Liver (tissue), 8 donors: ENCODE measurements at regions not wholly inside any gene's neighbourhood (a gene's known extent, or its start where the extent isn't known, plus 50 kb on each side); places are given as distances from the start of the nearest gene placed in this dataset.

ENCODE experiments used
- DNase-seq: peaks from one replicate; pipeline ENCODE4 v3.0.0-alpha.2; 2017; ENCODE audit warnings: low spot score
- H3K27ac ChIP-seq, 2 donors: one replicate each; pipeline ENCODE4 v1.7.0; 2013; ENCODE audit warnings: inconsistent platforms in 2 of 2, low read length in 2 of 2, control low read depth in 1 of 2, low read depth in 1 of 2, mild to moderate bottlenecking in 1 of 2
- H3K27me3 ChIP-seq, 4 donors: one replicate each; pipeline versions ENCODE4 v1.6.1 to v1.7.0; 2013; ENCODE audit warnings: low read length in 3 of 4, inconsistent platforms in 1 of 4, mild to moderate bottlenecking in 1 of 4, moderate library complexity in 1 of 4; ENCODE audit not compliant: control insufficient read depth in 4 of 4, insufficient read depth in 4 of 4
- H3K36me3 ChIP-seq, 4 donors: one replicate each; pipeline versions ENCODE4 v1.6.1 to v1.7.0; 2013; ENCODE audit warnings: low read length in 3 of 4, mild to moderate bottlenecking in 3 of 4, low read depth in 1 of 4, moderate library complexity in 1 of 4; ENCODE audit not compliant: control insufficient read depth in 4 of 4, insufficient read depth in 3 of 4
- H3K4me1 ChIP-seq, 4 donors: one replicate each; pipeline versions ENCODE4 v1.6.1 to v1.7.0; 2013; ENCODE audit warnings: low read length in 3 of 4, mild to moderate bottlenecking in 3 of 4, moderate library complexity in 1 of 4; ENCODE audit not compliant: control insufficient read depth in 4 of 4, insufficient read depth in 4 of 4
- H3K4me3 ChIP-seq, 3 donors: one replicate each; pipeline versions ENCODE4 v1.6.1 to v1.7.0; 2013; ENCODE audit warnings: low read length in 3 of 3, control low read depth in 1 of 3, low read depth in 1 of 3, mild to moderate bottlenecking in 1 of 3
- H3K9ac ChIP-seq, 2 donors: one replicate each; pipeline ENCODE4 v1.7.0; 2013; ENCODE audit warnings: low read length in 2 of 2, mild to moderate bottlenecking in 2 of 2, moderate library complexity in 2 of 2, control low read depth in 1 of 2, low read depth in 1 of 2
- H3K9me3 ChIP-seq, 4 donors: one replicate each; pipeline versions ENCODE4 v1.6.1 to v1.7.0; 2013; ENCODE audit warnings: low read length in 3 of 4; ENCODE audit not compliant: control insufficient read depth in 4 of 4
- EGR1 ChIP-seq, 2 donors: IDR thresholded peaks; 2 replicates each; pipeline ENCODE4 v1.6.1; 2016 to 2018; ENCODE audit warnings: antibody characterized with exemption in 2 of 2, low read depth in 2 of 2
- FOXA1 ChIP-seq: IDR thresholded peaks from 2 replicates; pipeline ENCODE4 v1.6.1; 2016; ENCODE audit warnings: antibody characterized with exemption
- GABPA ChIP-seq, 2 donors: IDR thresholded peaks in 1 of 2; conservative IDR thresholded peaks in 1 of 2; 2 replicates each; pipeline ENCODE4 v1.6.1; 2016; ENCODE audit warnings: antibody characterized with exemption in 2 of 2, mild to moderate bottlenecking in 1 of 2, moderate library complexity in 1 of 2
- HNF4A ChIP-seq, 2 donors: conservative IDR thresholded peaks; 2 replicates each; pipeline ENCODE4 v1.6.1; 2016; ENCODE audit warnings: antibody characterized with exemption in 2 of 2, mild to moderate bottlenecking in 2 of 2
- HNF4G ChIP-seq: IDR thresholded peaks from 2 replicates; pipeline ENCODE4 v1.6.1; 2016; ENCODE audit warnings: antibody characterized with exemption
- JUND ChIP-seq, 2 donors: IDR thresholded peaks; 2 replicates each; pipeline ENCODE4 v1.6.1; 2016; ENCODE audit warnings: antibody characterized with exemption in 2 of 2
- NR2F2 ChIP-seq: IDR thresholded peaks from 2 replicates; pipeline ENCODE4 v1.6.1; 2016; ENCODE audit warnings: antibody characterized with exemption
- RAD21 ChIP-seq, 2 donors: IDR thresholded peaks; 2 replicates each; pipeline ENCODE4 v1.6.1; 2016; ENCODE audit warnings: antibody characterized with exemption in 2 of 2, mild to moderate bottlenecking in 2 of 2
- RXRA ChIP-seq, 2 donors: IDR thresholded peaks; 2 replicates each; pipeline ENCODE4 v1.6.1; 2017 to 2018; ENCODE audit warnings: antibody characterized with exemption in 2 of 2, mild to moderate bottlenecking in 1 of 2
- SP1 ChIP-seq: IDR thresholded peaks from 2 replicates; pipeline ENCODE4 v1.6.1; 2018; ENCODE audit warnings: antibody characterized with exemption, mild to moderate bottlenecking
- TAF1 ChIP-seq: conservative IDR thresholded peaks from 2 replicates; pipeline ENCODE4 v1.6.1; 2016; ENCODE audit warnings: antibody characterized with exemption, mild to moderate bottlenecking
- YY1 ChIP-seq: IDR thresholded peaks from 2 replicates; pipeline ENCODE4 v1.6.1; 2016; ENCODE audit warnings: antibody characterized with exemption, mild to moderate bottlenecking
- WGBS: extraction: QIAGEN DNeasy Blood & Tissue Kit; methylation state at CpG from one replicate; pipeline ENCODE4 v1.1.7; 2013; 5-methylcytosine and 5-hydroxymethylcytosine counted together
- TF ChIP-seq, protein P1 (sequence below): IDR thresholded peaks from 2 replicates; pipeline ENCODE4 v1.6.1; 2016; ENCODE audit warnings: antibody characterized with exemption
- TF ChIP-seq, protein P2 (sequence below): fragments of 150-350 bp; IDR thresholded peaks from 2 replicates; pipeline ENCODE4 v1.5.1; 2017; ENCODE audit warnings: improper control_type of control experiment, low read depth, low read length; ENCODE audit not compliant: missing input control
- TF ChIP-seq, protein P3 (sequence below): IDR thresholded peaks from 2 replicates; pipeline ENCODE4 v1.6.1; 2016; ENCODE audit warnings: antibody characterized with exemption
- TF ChIP-seq, protein P4 (sequence below): IDR thresholded peaks from 2 replicates; pipeline ENCODE4 v1.6.1; 2016; ENCODE audit warnings: antibody characterized with exemption, mild to moderate bottlenecking
- TF ChIP-seq, protein P5 (sequence below): IDR thresholded peaks from 2 replicates; pipeline ENCODE4 v1.6.1; 2016; ENCODE audit warnings: antibody characterized with exemption
- donor health status: healthy.
- donor health status: healthy.
- donor health status: healthy.
- donor health status: healthy.
- donor health status: healthy.

DNA sequence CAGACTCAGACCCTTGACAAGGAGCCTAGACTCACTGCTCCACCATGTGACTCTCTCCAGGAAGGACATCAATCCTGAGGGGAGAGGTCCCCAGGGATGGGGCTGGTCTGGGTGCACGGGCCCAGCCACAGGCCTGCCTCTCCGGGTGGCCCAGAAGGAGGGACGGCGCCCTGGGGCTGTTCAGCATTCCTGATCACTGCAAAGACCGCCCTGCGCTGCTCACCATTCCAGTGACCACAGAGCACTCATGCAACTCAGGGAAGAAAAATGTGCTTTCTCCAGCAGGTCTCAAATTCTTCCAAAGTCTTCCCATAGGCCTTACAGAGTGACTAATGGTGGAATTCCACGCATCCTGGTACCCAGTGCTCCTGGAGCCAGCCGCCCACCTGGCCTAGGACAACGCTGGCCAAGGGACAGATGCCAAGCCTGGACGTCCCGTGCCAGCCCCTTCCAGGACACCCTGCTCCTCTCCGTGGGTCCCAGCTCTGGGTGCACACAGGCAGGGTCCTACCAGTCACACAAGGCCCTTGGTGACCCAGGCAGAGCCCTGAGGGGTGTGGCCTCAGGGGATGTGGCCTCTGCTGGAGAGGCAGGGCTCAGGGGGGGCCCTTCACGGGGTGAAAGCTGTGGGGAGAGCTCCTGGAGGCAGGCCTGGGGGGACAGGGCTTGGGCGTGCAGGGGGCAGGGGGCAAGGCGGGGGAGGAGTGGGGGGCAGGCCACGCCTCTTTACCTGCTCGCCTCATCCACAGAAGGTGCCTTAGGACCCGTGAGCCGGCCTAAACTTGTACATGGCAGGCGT, 178.8 kb downstream of the IGLL1 start:
- no peak overlapping the region for H3K27ac ChIP-seq
- TF ChIP-seq HNF4G, result no peak
- no peak for TF ChIP-seq RAD21 (IDR thresholded peaks at IDR 0.05)
- no peak for TF ChIP-seq TAF1
- TF ChIP-seq, protein P1, sequence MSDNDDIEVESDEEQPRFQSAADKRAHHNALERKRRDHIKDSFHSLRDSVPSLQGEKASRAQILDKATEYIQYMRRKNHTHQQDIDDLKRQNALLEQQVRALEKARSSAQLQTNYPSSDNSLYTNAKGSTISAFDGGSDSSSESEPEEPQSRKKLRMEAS, result no peak
- no peak for TF ChIP-seq YY1
- no peak for TF ChIP-seq SP1
- no peak for TF ChIP-seq EGR1 (IDR thresholded peaks at IDR 0.05; ENCODE audit: low read depth in 2 of 2)
- TF ChIP-seq HNF4A (conservative IDR thresholded peaks at IDR 0.05), result no peak
- TF ChIP-seq, protein P2, sequence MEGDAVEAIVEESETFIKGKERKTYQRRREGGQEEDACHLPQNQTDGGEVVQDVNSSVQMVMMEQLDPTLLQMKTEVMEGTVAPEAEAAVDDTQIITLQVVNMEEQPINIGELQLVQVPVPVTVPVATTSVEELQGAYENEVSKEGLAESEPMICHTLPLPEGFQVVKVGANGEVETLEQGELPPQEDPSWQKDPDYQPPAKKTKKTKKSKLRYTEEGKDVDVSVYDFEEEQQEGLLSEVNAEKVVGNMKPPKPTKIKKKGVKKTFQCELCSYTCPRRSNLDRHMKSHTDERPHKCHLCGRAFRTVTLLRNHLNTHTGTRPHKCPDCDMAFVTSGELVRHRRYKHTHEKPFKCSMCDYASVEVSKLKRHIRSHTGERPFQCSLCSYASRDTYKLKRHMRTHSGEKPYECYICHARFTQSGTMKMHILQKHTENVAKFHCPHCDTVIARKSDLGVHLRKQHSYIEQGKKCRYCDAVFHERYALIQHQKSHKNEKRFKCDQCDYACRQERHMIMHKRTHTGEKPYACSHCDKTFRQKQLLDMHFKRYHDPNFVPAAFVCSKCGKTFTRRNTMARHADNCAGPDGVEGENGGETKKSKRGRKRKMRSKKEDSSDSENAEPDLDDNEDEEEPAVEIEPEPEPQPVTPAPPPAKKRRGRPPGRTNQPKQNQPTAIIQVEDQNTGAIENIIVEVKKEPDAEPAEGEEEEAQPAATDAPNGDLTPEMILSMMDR, result no peak
- TF ChIP-seq, protein P3, sequence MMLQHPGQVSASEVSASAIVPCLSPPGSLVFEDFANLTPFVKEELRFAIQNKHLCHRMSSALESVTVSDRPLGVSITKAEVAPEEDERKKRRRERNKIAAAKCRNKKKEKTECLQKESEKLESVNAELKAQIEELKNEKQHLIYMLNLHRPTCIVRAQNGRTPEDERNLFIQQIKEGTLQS, result no peak
- no peak for TF ChIP-seq NR2F2
- TF ChIP-seq FOXA1, result no peak
- TF ChIP-seq, protein P4, sequence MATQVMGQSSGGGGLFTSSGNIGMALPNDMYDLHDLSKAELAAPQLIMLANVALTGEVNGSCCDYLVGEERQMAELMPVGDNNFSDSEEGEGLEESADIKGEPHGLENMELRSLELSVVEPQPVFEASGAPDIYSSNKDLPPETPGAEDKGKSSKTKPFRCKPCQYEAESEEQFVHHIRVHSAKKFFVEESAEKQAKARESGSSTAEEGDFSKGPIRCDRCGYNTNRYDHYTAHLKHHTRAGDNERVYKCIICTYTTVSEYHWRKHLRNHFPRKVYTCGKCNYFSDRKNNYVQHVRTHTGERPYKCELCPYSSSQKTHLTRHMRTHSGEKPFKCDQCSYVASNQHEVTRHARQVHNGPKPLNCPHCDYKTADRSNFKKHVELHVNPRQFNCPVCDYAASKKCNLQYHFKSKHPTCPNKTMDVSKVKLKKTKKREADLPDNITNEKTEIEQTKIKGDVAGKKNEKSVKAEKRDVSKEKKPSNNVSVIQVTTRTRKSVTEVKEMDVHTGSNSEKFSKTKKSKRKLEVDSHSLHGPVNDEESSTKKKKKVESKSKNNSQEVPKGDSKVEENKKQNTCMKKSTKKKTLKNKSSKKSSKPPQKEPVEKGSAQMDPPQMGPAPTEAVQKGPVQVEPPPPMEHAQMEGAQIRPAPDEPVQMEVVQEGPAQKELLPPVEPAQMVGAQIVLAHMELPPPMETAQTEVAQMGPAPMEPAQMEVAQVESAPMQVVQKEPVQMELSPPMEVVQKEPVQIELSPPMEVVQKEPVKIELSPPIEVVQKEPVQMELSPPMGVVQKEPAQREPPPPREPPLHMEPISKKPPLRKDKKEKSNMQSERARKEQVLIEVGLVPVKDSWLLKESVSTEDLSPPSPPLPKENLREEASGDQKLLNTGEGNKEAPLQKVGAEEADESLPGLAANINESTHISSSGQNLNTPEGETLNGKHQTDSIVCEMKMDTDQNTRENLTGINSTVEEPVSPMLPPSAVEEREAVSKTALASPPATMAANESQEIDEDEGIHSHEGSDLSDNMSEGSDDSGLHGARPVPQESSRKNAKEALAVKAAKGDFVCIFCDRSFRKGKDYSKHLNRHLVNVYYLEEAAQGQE, result no peak
- no peak for TF ChIP-seq JUND (IDR thresholded peaks at IDR 0.05)
- no peaks in the 10 kb centered on the region for H3K36me3 ChIP-seq
- WGBS, result 86% methylated on average over 20 of the region's 20 CpGs
- H3K4me1 ChIP-seq, result peaks cover 0 to 6% (median 1%) of the 10 kb centered on the region in 4 donors
- no peaks in the 10 kb centered on the region for H3K9me3 ChIP-seq
- no peak overlapping the region for H3K4me3 ChIP-seq
- peaks cover 0 to 7% (median 0%) of the 10 kb centered on the region in 4 donors for H3K27me3 ChIP-seq
- H3K9ac ChIP-seq, result no peak overlapping the region
- DNase-seq, result no peak

DNA sequence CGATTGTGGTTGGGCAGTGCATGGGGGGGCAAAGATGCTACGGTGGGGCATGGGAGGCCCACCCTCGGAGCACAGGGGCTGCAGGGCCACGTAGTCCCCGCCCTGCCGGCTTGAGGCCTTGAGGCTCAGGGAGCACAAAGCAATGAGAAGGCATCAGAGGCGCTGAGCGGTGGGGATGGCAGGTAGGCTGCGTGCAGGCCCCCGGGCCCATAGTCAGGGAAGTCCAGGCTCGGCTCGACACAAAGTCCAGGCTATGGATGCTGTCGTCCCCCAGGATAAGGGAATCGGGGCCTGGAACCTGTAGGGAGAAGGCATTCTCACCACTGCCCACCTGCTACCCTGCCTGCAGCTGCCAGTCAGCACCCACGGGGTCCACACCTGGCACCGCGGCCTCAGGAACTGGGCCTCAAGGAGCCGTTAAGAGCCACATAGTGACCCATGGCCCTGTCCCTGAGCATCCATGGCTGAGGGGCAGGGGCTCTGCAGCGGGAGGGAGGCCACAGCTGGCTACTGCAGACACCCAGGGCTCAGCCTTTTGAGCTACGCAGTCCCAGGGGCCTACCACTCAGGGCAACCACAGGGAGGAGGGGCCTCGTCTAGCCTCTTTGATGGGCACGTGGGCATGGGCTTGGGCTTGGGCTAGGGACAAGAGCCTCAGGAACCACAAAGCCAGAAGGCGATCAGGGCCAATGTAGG, 179.7 kb downstream of the IGLL1 start:
- 93% methylated on average over 23 of the region's 23 CpGs for WGBS
- no peak overlapping the region for H3K9ac ChIP-seq
- H3K9me3 ChIP-seq, result no peaks in the 10 kb centered on the region
- no peak overlapping the region for H3K4me3 ChIP-seq
- peaks cover 0 to 7% (median 0%) of the 10 kb centered on the region in 4 donors for H3K27me3 ChIP-seq
- H3K36me3 ChIP-seq, result no peaks in the 10 kb centered on the region
- DNase-seq, result no peak
- H3K4me1 ChIP-seq, result peaks cover 0 to 6% (median 1%) of the 10 kb centered on the region in 4 donors
- no peak overlapping the region for H3K27ac ChIP-seq
- TF ChIP-seq, protein P5, sequence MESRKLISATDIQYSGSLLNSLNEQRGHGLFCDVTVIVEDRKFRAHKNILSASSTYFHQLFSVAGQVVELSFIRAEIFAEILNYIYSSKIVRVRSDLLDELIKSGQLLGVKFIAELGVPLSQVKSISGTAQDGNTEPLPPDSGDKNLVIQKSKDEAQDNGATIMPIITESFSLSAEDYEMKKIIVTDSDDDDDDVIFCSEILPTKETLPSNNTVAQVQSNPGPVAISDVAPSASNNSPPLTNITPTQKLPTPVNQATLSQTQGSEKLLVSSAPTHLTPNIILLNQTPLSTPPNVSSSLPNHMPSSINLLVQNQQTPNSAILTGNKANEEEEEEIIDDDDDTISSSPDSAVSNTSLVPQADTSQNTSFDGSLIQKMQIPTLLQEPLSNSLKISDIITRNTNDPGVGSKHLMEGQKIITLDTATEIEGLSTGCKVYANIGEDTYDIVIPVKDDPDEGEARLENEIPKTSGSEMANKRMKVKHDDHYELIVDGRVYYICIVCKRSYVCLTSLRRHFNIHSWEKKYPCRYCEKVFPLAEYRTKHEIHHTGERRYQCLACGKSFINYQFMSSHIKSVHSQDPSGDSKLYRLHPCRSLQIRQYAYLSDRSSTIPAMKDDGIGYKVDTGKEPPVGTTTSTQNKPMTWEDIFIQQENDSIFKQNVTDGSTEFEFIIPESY, result no peak
- TF ChIP-seq YY1 (no peak), RAD21 (IDR thresholded peaks at IDR 0.05) (no peak), HNF4A (conservative IDR thresholded peaks at IDR 0.05) (no peak), JUND (IDR thresholded peaks at IDR 0.05) (no peak), EGR1 (IDR thresholded peaks at IDR 0.05; ENCODE audit: low read depth in 2 of 2) (no peak), RXRA (IDR thresholded peaks at IDR 0.05) (no peak), FOXA1 (no peak), GABPA (IDR thresholded peaks at IDR 0.05 in 1 of 2, conservative IDR thresholded peaks at IDR 0.05 in 1 of 2) (no peak), TAF1 (no peak)
- TF ChIP-seq, protein P3, result no peak
- TF ChIP-seq, protein P1, result no peak
- TF ChIP-seq, protein P4, result no peak
